RWPE2 (cell line): ENCODE measurements at regions not wholly inside any gene's neighbourhood (a gene's known extent, or its start where the extent isn't known, plus 50 kb on each side); places are given as distances from the start of the nearest gene placed in this dataset.

ENCODE experiments used
- ATAC-seq: fragments of 200-7000 bp; cut with Tn5 transposase; 3 replicates; pipeline ENCODE4 v1.9.1; 2021; ENCODE audit warnings: low read depth
- DNase-seq: peaks from one replicate; pipeline ENCODE4 v3.0.0-alpha.2; 2020; ENCODE audit warnings: low spot score
- H3K27ac ChIP-seq: fragments of 450-650 bp; 2 replicates; pipeline ENCODE4 v1.5.1; 2017; ENCODE audit warnings: mild to moderate bottlenecking; ENCODE audit not compliant: poor library complexity, severe bottlenecking
- H3K27me3 ChIP-seq: fragments of 250-450 bp; sonication (Bioruptor Pico); 2 replicates; pipeline ENCODE4 v1.5.1; 2021; ENCODE audit warnings: mild to moderate bottlenecking, moderate library complexity; ENCODE audit not compliant: insufficient read depth, poor library complexity, severe bottlenecking
- H3K36me3 ChIP-seq: fragments of 250-450 bp; sonication (Bioruptor Pico); 2 replicates; pipeline ENCODE4 v1.5.1; 2020; ENCODE audit warnings: low read depth, mild to moderate bottlenecking, moderate library complexity
- H3K4me1 ChIP-seq: fragments of 250-450 bp; sonication (Bioruptor Pico); 2 replicates; pipeline ENCODE4 v1.5.1; 2021; ENCODE audit warnings: mild to moderate bottlenecking, moderate library complexity; ENCODE audit not compliant: insufficient read depth, poor library complexity, severe bottlenecking
- H3K4me3 ChIP-seq: fragments of 250-450 bp; sonication (Bioruptor Pico); 2 replicates; pipeline ENCODE4 v1.5.1; 2021; ENCODE audit warnings: mild to moderate bottlenecking, moderate library complexity; ENCODE audit not compliant: severe bottlenecking
- H3K9me3 ChIP-seq: fragments of 250-450 bp; sonication (Bioruptor Pico); 2 replicates; pipeline ENCODE4 v1.5.1; 2021; ENCODE audit warnings: mild to moderate bottlenecking, moderate library complexity; ENCODE audit not compliant: severe bottlenecking
- TF ChIP-seq, protein P1 (sequence below): fragments of 450-650 bp; IDR thresholded peaks from one replicate; pipeline ENCODE4 v1.5.1; 2017; ENCODE audit warnings: mild to moderate bottlenecking, moderate library complexity; ENCODE audit not compliant: poor library complexity, severe bottlenecking

DNA sequence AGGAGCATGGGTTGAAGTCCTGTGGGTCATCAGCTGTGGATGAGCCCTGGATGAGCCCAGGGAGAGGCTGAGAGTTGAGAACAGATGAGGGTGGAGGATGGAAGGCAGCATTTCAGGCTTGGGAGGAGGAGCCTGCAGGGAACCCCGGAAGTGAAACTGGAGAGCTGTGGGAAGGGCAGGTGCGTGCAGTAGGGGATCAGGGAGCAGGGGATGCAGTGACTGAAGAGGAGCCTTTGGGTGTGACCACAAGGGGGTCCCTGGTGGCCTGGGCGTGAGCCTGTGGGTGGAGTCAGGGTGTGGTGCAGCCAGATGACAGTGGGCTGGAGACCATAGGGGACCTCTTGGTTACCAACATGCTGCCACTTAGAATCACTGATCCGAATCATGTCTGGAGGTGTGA, 115.5 kb downstream of the PAPOLA start:
- Histone ChIP-seq H3K27ac (no peak overlapping the region), H3K4me1 (no peaks in the 10 kb centered on the region), H3K4me3 (no peak overlapping the region), H3K27me3 (peaks cover 47% of the 10 kb centered on the region), H3K36me3 (no peaks in the 10 kb centered on the region), H3K9me3 (no peaks in the 10 kb centered on the region)
- ATAC-seq (peak; percentile 13; the same call in 1 of the 3 replicates), DNase-seq (no peak)
- TF ChIP-seq, protein P1, sequence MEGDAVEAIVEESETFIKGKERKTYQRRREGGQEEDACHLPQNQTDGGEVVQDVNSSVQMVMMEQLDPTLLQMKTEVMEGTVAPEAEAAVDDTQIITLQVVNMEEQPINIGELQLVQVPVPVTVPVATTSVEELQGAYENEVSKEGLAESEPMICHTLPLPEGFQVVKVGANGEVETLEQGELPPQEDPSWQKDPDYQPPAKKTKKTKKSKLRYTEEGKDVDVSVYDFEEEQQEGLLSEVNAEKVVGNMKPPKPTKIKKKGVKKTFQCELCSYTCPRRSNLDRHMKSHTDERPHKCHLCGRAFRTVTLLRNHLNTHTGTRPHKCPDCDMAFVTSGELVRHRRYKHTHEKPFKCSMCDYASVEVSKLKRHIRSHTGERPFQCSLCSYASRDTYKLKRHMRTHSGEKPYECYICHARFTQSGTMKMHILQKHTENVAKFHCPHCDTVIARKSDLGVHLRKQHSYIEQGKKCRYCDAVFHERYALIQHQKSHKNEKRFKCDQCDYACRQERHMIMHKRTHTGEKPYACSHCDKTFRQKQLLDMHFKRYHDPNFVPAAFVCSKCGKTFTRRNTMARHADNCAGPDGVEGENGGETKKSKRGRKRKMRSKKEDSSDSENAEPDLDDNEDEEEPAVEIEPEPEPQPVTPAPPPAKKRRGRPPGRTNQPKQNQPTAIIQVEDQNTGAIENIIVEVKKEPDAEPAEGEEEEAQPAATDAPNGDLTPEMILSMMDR: no peak

DNA sequence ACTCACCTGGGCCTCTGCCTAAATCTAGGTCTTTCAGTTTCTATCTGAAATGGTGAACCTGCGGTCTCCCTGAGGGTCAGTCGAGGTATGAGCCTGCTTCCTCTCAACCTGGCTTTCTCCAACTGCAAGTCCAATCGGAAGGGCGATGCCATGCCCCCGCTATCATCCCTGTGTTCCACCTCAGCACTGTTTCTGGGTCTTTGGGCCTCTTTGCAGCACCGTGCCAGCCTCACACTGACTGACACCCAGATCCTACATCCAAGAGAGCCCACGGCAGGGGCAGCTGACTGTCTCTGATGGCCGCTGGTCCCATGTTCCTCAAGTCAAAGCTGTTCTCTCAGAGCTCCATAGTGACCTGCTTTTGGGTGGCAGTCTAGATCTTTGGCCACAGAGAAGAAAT, 120.7 kb downstream of the PAPOLA start:
- no peak overlapping the region for H3K27ac ChIP-seq
- H3K4me1 ChIP-seq: no peaks in the 10 kb centered on the region
- ATAC-seq: no peak
- no peak overlapping the region for H3K4me3 ChIP-seq
- no peaks in the 10 kb centered on the region for H3K9me3 ChIP-seq
- H3K27me3 ChIP-seq: peaks cover 38% of the 10 kb centered on the region
- H3K36me3 ChIP-seq: no peaks in the 10 kb centered on the region
- TF ChIP-seq, protein P1: no peak
- DNase-seq: peak; percentile 32

DNA sequence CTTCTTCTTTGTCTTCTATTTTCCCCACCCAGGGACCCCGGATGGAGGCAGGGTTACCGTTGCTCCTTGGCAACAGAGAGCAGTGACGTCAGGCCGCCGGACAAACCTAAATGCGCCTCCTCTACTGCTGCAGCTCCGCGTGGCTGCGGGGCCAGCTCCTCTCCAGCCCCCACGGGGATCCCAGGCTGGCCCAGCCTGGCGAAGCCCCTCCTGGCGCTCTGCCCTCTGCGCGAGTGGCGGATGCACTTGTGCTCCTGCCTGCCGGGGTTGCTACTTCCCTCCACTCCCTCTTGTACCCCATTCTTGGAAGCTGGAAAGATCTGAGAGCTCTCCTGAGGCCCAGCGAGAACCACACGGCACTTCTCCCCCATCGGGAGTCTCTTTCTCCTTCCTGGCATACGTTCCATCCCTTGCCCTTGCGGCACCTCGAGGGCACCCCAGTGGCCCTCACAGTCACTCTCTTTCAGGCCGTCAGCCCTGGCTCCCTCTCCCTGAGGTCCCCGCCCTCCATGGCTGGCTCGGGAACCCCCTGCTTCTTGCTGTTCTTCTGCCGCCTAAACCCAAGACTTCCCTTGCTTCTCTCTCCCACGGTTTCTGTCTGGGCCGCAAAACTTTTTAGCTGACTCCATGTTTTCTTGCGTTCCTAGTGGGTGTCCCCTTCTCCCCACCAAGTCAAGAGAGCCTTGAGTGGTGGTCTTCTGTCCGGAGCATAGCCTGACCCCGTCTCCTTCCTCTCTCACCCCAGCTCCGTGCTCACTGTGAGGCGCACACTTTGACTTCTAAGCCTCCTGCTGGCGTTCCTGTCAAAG, 121.7 kb downstream of the PAPOLA start:
- H3K27ac ChIP-seq: no peak overlapping the region
- no peaks in the 10 kb centered on the region for H3K4me1 ChIP-seq
- H3K9me3 ChIP-seq: no peaks in the 10 kb centered on the region
- H3K4me3 ChIP-seq: no peak overlapping the region
- no peak for ATAC-seq
- peak; percentile 60 for DNase-seq
- H3K36me3 ChIP-seq: no peaks in the 10 kb centered on the region
- H3K27me3 ChIP-seq: peaks cover 38% of the 10 kb centered on the region
- TF ChIP-seq, protein P1: no peak

DNA sequence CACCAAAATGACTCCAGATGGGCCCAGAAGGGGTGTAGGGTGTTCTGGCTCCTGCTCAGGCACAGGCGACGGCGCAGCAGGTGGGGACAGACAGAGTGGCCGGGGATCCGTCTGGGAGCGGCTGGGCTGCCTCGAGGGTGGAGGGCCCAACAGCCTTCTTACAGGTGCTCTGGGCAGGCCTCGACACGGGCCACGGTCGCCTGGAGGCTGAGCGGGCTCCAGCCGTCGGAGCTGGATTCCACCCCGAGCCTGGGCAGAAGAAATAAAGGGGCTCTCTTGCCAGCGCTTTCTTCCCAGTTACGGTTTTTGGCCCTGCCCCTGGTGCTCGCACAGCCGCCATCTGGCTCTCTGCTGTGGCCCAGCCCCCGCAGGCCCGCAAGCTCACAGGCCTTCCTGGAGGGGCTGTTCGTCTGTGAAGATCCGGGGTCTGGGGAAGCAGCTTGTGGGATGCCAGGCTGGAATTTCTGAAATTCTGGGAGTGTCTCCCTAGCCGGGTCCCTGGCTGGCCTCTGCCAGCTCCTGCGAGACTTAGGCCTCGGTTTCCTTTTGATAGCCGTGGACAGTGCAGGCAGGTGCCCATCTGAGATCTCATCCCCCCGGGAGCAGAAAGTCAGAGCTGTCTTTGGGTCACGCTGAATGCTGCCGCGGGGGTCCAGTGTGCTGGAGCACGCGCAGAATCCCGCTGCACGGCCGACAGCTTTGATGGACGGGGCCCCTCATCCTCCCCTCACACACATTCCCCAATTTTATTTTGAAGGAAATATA, 122.7 kb downstream of the PAPOLA start:
- Histone ChIP-seq H3K27ac (no peak overlapping the region), H3K27me3 (peaks cover 38% of the 10 kb centered on the region), H3K36me3 (no peaks in the 10 kb centered on the region), H3K4me3 (no peak overlapping the region), H3K4me1 (no peaks in the 10 kb centered on the region), H3K9me3 (no peaks in the 10 kb centered on the region)
- ATAC-seq: peak; percentile 18; the same call in 1 of the 3 replicates
- DNase-seq: peak; percentile 56
- TF ChIP-seq, protein P1: no peak
